HG03159 (cell line): ENCODE measurements at regions not wholly inside any gene's neighbourhood (a gene's known extent, or its start where the extent isn't known, plus 50 kb on each side); places are given as distances from the start of the nearest gene placed in this dataset.

ENCODE experiments used
- ATAC-seq: cut with Tn5 transposase; IDR thresholded peaks from one replicate; pipeline ENCODE4 v1.9.1; 2021; ENCODE audit warnings: mild to moderate bottlenecking, moderate library complexity; ENCODE audit not compliant: unreplicated experiment

GRCh38 chr3:148075771-148076716 is 621.7 kb upstream of the AGTR1 start:
- ATAC-seq = no peak

- ATAC-seq = peak; percentile 69
These were observed 620.3 kb upstream of the AGTR1 start for GRCh38 chr3:148077318-148077923.

- no peak for ATAC-seq
These were observed 619.7 kb upstream of the AGTR1 start for GRCh38 chr3:148077965-148078364.

GRCh38 chr3:148078658-148079057 is 619.0 kb upstream of the AGTR1 start:
- ATAC-seq = no peak

GRCh38 chr3:148079370-148079769 is 618.3 kb upstream of the AGTR1 start:
- no peak for ATAC-seq

GRCh38 chr3:148081926-148082325 is 615.8 kb upstream of the AGTR1 start:
- no peak for ATAC-seq

- no peak for ATAC-seq
These were observed 615.0 kb upstream of the AGTR1 start for GRCh38 chr3:148082506-148083280.

GRCh38 chr3:148083526-148084182 is 614.0 kb upstream of the AGTR1 start:
- no peak for ATAC-seq

GRCh38 chr3:148084931-148085330 is 612.8 kb upstream of the AGTR1 start:
- ATAC-seq = peak; percentile 96

GRCh38 chr3:148087601-148088371 is 609.9 kb upstream of the AGTR1 start:
- ATAC-seq = no peak

GRCh38 chr3:148089171-148089570 is 608.5 kb upstream of the AGTR1 start:
- no peak for ATAC-seq

- no peak for ATAC-seq
These were observed 607.5 kb upstream of the AGTR1 start for GRCh38 chr3:148090156-148090555.

GRCh38 chr3:148092624-148093347 is 604.9 kb upstream of the AGTR1 start:
- ATAC-seq = no peak

- no peak for ATAC-seq
These were observed 604.0 kb upstream of the AGTR1 start for GRCh38 chr3:148093753-148094152.

- no peak for ATAC-seq
These were observed 601.7 kb upstream of the AGTR1 start for GRCh38 chr3:148095962-148096361.

- ATAC-seq = no peak
These were observed 597.2 kb upstream of the AGTR1 start for GRCh38 chr3:148100476-148100875.

- ATAC-seq = no peak
These were observed 596.6 kb upstream of the AGTR1 start for GRCh38 chr3:148101061-148101460.

GRCh38 chr3:148102156-148102555 is 595.5 kb upstream of the AGTR1 start:
- ATAC-seq = no peak

- no peak for ATAC-seq
These were observed 591.6 kb upstream of the AGTR1 start for GRCh38 chr3:148106062-148106461.

- no peak for ATAC-seq
These were observed 570.7 kb upstream of the AGTR1 start for GRCh38 chr3:148126956-148127355.
